RKO (cell line): ENCODE measurements at regions not wholly inside any gene's neighbourhood (a gene's known extent, or its start where the extent isn't known, plus 50 kb on each side); places are given as distances from the start of the nearest gene placed in this dataset.
"Not testable (repeated sequence)": the region's sequence is repeated elsewhere in the genome, so short reads cannot be mapped to it uniquely, and the experiment has no call there.

Source experiments
- DNase-seq: peaks from one replicate; pipeline ENCODE4 v3.0.0-alpha.2; 2016; ENCODE audit warnings: low spot score

GRCh38 chr13:44848920-44849676 lies 140.2 kb downstream of the NUFIP1 start:
- DNase-seq, result no peak

GRCh38 chr13:44845281-44846058 lies 143.8 kb downstream of the NUFIP1 start:
- DNase-seq, result not testable (repeated sequence)

- DNase-seq, result no peak
Observed at GRCh38 chr13:44844786-44845185, 144.5 kb downstream of the NUFIP1 start.

GRCh38 chr13:44843403-44843802 lies 145.9 kb downstream of the NUFIP1 start:
- no peak for DNase-seq

- no peak for DNase-seq
Observed at GRCh38 chr13:44842158-44842557, 147.1 kb downstream of the NUFIP1 start.

GRCh38 chr13:44840131-44840530 lies 149.1 kb downstream of the NUFIP1 start:
- DNase-seq, result no peak

GRCh38 chr13:44837250-44837649 lies 152.0 kb downstream of the NUFIP1 start:
- no peak for DNase-seq

GRCh38 chr13:44834404-44834803 lies 154.9 kb downstream of the NUFIP1 start:
- no peak for DNase-seq

GRCh38 chr13:44833626-44834025 lies 155.6 kb downstream of the NUFIP1 start:
- no peak for DNase-seq

- DNase-seq, result no peak
Observed at GRCh38 chr13:44833139-44833538, 156.1 kb downstream of the NUFIP1 start.

- no peak for DNase-seq
Observed at GRCh38 chr13:44826591-44827350, 162.5 kb downstream of the NUFIP1 start.

GRCh38 chr13:44825953-44826352 lies 163.3 kb downstream of the NUFIP1 start:
- DNase-seq, result no peak

GRCh38 chr13:44823555-44823954 lies 165.7 kb downstream of the NUFIP1 start:
- DNase-seq, result not testable (repeated sequence)

- DNase-seq, result no peak
Observed at GRCh38 chr13:44822291-44822690, 167.0 kb downstream of the NUFIP1 start.

GRCh38 chr13:44819772-44820171 lies 169.5 kb downstream of the NUFIP1 start:
- no peak for DNase-seq

GRCh38 chr13:44819245-44819644 lies 170.0 kb downstream of the NUFIP1 start:
- peak; percentile 82 for DNase-seq

- DNase-seq, result peak; percentile 8
Observed at GRCh38 chr13:44818428-44818827, 170.8 kb downstream of the NUFIP1 start.

GRCh38 chr13:44818016-44818415 lies 171.3 kb downstream of the NUFIP1 start:
- DNase-seq, result no peak

- peak; percentile 16 for DNase-seq
Observed at GRCh38 chr13:44817131-44817671, 172.1 kb downstream of the NUFIP1 start.

GRCh38 chr13:44816701-44817100 lies 172.6 kb downstream of the NUFIP1 start:
- DNase-seq, result no peak

GRCh38 chr13:44815623-44816022 lies 173.6 kb downstream of the NUFIP1 start:
- peak; percentile 58 for DNase-seq

GRCh38 chr13:44814836-44815235 lies 174.4 kb downstream of the NUFIP1 start:
- no peak for DNase-seq
